ENCODE measurements at regions not wholly inside any gene's neighbourhood (a gene's known extent, or its start where the extent isn't known, plus 50 kb on each side); places are given as distances from the start of the nearest gene placed in this dataset.
"Not testable (repeated sequence)": the region's sequence is repeated elsewhere in the genome, so short reads cannot be mapped to it uniquely, and the experiment has no call there.

DNA sequence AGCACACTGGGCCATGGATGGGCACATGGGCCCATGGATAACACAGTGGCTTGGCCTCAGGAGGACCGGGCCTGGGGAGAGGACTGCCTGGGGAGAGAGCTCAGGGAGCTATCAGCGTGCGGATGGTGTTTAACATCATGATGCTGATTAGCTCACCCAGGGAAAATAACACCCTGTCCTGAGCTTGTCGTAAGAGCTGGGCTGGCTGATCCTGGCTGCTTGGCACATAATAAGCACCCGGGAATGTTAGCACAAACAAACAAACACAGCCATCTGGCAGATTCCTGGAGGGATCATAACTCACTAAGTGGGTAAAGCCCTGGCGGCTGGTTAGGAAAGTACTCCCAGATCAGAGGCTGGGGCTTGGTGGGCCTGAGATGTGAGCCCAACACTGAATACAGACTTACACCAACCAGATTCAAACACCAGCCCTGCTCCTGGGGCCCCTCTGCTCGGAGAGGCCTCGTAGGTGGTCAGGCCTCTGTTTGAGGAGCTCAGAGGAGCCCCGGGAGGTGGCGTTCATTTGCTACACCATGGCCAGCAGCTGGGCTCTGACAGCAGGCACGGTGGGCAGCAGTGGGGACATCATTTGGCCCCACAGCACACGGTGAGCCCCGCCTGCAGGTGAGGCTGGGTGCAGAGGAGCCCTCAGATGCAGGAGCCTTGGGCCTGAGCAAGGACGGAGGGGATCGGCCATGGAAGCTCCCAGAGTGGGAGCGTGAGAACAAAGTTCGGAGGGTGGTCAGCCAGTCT lies 193.4 kb upstream of the HDAC4 start:
- no peak for DNase-seq (ENCODE audit: low read depth)

DNA sequence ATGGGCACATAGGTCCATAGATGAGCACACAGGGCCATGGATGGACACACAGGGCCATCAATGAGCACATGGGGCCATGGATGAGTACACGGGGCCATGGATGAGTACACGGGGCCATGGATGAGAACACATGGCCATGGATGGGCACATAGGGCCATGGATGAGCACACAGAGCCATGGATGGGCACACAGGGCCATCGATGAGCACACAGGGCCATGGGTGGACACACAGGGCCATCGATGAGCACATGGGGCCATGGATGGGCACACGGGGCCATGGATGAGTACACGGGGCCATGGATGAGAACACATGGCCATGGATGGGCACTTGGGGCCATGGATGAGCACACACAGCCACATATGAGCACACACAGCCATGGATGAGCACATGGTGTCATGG lies 192.6 kb upstream of the HDAC4 start:
- no peak overlapping the region for H3K4me3 ChIP-seq (ENCODE audit: control insufficient read depth, low read depth, low read length)
- TF ChIP-seq CTCF (conservative IDR thresholded peaks at IDR 0.05; ENCODE audit: control insufficient read depth, insufficient read depth, low read depth, low read length) = no peak
- DNase-seq (ENCODE audit: low read depth) = no peak

More for the DNA sequence above, 193.4 kb upstream of the HDAC4 start:
- TF ChIP-seq CTCF (conservative IDR thresholded peaks at IDR 0.05; ENCODE audit: control insufficient read depth, insufficient read depth, low read depth, low read length) = no peak
- H3K4me3 ChIP-seq (ENCODE audit: control insufficient read depth, low read depth, low read length) = no peak overlapping the region

DNA sequence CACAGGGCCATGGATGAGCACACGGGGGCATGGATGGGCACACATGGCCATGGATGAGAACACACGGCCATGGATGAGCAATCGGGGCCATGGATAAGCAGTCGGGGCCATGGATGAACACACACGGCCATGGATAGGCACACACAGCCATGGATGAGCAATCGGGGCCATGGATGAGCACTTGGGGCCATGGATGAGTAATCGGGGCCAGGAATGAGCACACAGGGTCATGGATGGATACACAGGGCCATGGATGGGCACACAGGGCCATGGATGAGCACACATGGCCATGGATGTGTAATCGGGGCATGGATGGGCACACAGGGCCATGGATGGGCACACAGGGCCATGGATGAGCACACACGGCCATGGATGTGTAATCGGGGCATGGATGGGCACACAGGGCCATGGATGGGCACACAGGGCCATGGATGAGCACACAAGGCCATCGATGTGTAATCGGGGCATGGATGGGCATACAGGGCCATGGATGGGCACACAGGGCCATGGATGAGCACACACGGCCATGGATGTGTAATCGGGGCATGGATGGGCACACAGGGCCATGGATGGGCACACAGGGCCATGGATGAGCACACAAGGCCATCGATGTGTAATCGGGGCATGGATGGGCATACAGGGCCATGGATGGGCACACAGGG lies 191.9 kb upstream of the HDAC4 start:
- not testable (repeated sequence) for H3K4me3 ChIP-seq (ENCODE audit: control insufficient read depth, low read depth, low read length); DNase-seq (ENCODE audit: low read depth)

DNA sequence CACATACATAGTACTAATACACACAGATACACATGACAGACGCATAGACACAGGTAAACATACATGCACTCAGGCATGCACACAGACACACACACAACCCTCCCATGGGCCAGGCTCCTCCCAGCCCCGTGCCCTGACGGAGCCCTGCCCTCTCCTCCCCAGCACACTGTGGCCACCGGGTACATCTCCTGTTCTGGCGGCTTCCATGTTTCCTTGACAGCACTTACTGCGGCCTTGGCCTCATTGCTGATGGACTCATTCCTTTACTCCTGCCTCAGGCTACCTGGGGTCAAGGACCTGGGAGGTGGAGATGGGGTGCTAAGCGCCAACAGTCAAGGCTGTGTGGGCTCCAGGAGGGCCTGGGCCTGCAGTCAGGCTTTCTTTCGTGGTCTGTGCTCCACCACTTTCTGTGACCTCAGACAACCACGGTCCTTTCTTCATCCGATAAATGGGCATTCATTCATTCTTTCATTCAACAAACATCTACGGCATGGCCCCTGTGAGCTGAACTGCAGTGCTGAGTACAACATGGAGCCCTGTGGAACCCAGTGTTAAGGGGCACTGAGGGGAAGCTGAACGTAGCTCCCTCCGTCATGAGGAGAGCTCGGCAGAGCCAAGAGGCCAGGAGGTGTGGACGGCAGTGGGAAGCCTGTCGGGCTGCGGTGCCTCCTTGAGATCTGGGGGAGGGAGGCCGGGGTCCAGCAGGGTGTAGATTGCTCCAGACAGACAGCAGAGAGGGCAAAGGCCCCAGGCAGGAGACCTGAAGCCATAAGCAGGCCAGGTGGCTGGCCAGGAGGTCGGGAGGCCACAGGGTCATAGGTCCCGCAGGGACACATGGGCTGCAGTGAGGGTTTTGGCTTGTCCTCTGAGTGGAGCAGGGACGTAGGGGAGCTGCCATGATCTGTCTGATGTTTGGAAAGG lies 190.4 kb upstream of the HDAC4 start:
- TF ChIP-seq CTCF (conservative IDR thresholded peaks at IDR 0.05; ENCODE audit: control insufficient read depth, insufficient read depth, low read depth, low read length) = no peak
- H3K4me3 ChIP-seq (ENCODE audit: control insufficient read depth, low read depth, low read length) = no peak overlapping the region
- no peak for DNase-seq (ENCODE audit: low read depth)

DNA sequence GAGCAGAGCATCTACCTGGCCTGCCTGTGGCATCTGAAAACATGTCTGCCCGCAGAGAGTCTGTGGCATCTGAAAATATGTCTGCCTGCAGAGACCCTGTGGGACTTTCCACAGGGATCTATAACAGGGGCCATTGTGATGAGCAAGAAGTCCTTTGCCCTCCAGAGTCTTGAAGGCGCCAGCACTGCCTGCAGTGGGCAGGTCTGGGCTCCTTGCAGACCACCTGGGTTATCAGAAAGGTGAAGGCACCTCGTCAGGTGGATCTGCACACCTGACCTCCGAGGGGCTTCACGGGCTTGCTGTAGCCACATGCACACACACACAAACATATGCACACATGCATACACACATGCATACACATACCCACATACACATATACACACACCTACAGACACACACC lies 189.5 kb upstream of the HDAC4 start:
- no peak overlapping the region for H3K4me3 ChIP-seq (ENCODE audit: control insufficient read depth, low read depth, low read length)
- TF ChIP-seq CTCF (conservative IDR thresholded peaks at IDR 0.05; ENCODE audit: control insufficient read depth, insufficient read depth, low read depth, low read length) = no peak
- no peak for DNase-seq (ENCODE audit: low read depth)

- no peak for TF ChIP-seq CTCF (conservative IDR thresholded peaks at IDR 0.05; ENCODE audit: control insufficient read depth, insufficient read depth, low read depth, low read length)
- no peak overlapping the region for H3K4me3 ChIP-seq (ENCODE audit: control insufficient read depth, low read depth, low read length)
- DNase-seq (ENCODE audit: low read depth) = no peak
These were observed 189.0 kb upstream of the HDAC4 start for GRCh38 chr2:239589833-239590232.
